Amniotic epithelial cell (primary cell): ENCODE measurements at regions not wholly inside any gene's neighbourhood (a gene's known extent, or its start where the extent isn't known, plus 50 kb on each side); places are given as distances from the start of the nearest gene placed in this dataset.
A peak's percentile ranks its signal among the peaks of the same experiment; 100 is the strongest.

ENCODE experiments used
- DNase-seq: peaks from one replicate; pipeline ENCODE4 v3.0.0-alpha.2; 2010; ENCODE audit warnings: low read depth

GRCh38 chr6:44531442-44532015, 144.0 kb downstream of the CDC5L start:
- DNase-seq, result no peak

GRCh38 chr6:44533421-44533820, 145.9 kb downstream of the CDC5L start:
- no peak for DNase-seq

GRCh38 chr6:44534291-44534690, 146.8 kb downstream of the CDC5L start:
- DNase-seq, result no peak

- DNase-seq, result no peak
Observed at GRCh38 chr6:44535446-44535845, 147.9 kb downstream of the CDC5L start.

GRCh38 chr6:44535967-44536366, 148.5 kb downstream of the CDC5L start:
- DNase-seq, result no peak

- DNase-seq, result no peak
Observed at GRCh38 chr6:44537306-44538049, 150.0 kb downstream of the CDC5L start.

- DNase-seq, result no peak
Observed at GRCh38 chr6:44538131-44538806, 150.8 kb downstream of the CDC5L start.

- peak; percentile 37 for DNase-seq
Observed at GRCh38 chr6:44538807-44539201, 151.3 kb downstream of the CDC5L start.

- no peak for DNase-seq
Observed at GRCh38 chr6:44539701-44540355, 152.3 kb downstream of the CDC5L start.

GRCh38 chr6:44540881-44541280, 153.4 kb downstream of the CDC5L start:
- no peak for DNase-seq

- DNase-seq, result no peak
Observed at GRCh38 chr6:44542401-44543116, 155.1 kb downstream of the CDC5L start.

GRCh38 chr6:44543664-44544063, 156.2 kb downstream of the CDC5L start:
- DNase-seq, result no peak

- no peak for DNase-seq
Observed at GRCh38 chr6:44545224-44545623, 157.7 kb downstream of the CDC5L start.

- no peak for DNase-seq
Observed at GRCh38 chr6:44548319-44548718, 160.8 kb downstream of the CDC5L start.

GRCh38 chr6:44549516-44549915, 162.0 kb downstream of the CDC5L start:
- DNase-seq, result no peak

GRCh38 chr6:44554194-44554593, 166.7 kb downstream of the CDC5L start:
- no peak for DNase-seq

GRCh38 chr6:44554861-44555260, 167.4 kb downstream of the CDC5L start:
- no peak for DNase-seq

- DNase-seq, result no peak
Observed at GRCh38 chr6:44556046-44556445, 168.5 kb downstream of the CDC5L start.

- DNase-seq, result no peak
Observed at GRCh38 chr6:44558024-44558831, 170.7 kb downstream of the CDC5L start.

- no peak for DNase-seq
Observed at GRCh38 chr6:44558832-44559251, 171.3 kb downstream of the CDC5L start.
